ENCODE measurements at regions not wholly inside any gene's neighbourhood (a gene's known extent, or its start where the extent isn't known, plus 50 kb on each side); places are given as distances from the start of the nearest gene placed in this dataset.
A peak's percentile ranks its signal among the peaks of the same experiment; 100 is the strongest.

DNA sequence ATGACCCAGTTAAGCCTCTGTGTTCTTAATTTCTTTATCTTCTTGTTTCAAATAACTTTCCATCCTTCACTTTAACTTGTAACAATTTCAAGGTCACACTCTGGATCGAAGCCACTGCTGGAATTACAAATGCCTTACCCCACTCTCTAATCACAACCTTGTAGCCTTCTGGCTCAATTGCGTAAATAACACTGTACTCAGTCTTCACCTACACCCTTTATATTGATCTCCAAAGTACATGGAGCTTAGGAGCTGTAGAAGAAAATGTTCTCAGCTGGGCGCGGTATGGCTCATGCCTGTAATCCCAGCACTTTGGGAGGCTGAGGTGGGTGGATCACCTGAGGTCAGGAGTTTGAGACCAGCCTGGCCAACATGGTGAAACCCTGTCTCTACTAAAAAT is 164.3 kb upstream of the NPSR1 start:
- no peak overlapping the region for H3K4me3 ChIP-seq (ENCODE audit: low read depth, low read length)
- TF ChIP-seq, protein P1, sequence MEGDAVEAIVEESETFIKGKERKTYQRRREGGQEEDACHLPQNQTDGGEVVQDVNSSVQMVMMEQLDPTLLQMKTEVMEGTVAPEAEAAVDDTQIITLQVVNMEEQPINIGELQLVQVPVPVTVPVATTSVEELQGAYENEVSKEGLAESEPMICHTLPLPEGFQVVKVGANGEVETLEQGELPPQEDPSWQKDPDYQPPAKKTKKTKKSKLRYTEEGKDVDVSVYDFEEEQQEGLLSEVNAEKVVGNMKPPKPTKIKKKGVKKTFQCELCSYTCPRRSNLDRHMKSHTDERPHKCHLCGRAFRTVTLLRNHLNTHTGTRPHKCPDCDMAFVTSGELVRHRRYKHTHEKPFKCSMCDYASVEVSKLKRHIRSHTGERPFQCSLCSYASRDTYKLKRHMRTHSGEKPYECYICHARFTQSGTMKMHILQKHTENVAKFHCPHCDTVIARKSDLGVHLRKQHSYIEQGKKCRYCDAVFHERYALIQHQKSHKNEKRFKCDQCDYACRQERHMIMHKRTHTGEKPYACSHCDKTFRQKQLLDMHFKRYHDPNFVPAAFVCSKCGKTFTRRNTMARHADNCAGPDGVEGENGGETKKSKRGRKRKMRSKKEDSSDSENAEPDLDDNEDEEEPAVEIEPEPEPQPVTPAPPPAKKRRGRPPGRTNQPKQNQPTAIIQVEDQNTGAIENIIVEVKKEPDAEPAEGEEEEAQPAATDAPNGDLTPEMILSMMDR (IDR thresholded peaks at IDR 0.05; ENCODE audit: insufficient read depth, low read depth, low read length, missing control alignments): no peak
- no peak for DNase-seq (ENCODE audit: low read depth)

DNA sequence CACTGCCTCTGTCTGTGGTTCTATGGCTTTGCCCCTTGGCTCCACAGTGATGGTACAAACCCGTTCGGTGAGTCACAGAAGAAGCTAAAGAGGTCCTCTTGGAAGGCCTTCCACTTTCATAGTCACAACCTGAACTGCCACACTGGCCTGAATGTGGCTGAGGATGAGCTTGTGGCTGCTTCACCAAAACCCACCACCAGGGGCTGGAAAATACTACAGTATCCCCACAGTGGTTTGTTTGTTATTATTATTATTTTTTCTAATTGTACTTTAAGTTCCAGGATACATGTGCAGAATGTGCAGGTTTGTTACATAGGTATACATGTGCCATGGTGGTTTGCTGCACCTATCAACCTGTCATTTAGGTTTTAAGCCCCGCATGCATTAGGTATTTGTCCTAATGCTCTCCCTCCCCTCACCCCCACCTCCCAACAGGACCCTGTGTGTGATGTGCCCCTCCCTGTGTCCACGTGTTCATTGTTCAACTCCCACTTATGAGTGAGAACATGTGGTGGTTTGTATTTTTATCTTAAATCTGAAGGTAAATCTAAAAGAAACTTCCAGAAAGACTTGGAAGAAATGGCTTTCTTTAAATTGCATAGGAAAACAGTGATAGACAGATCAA is 160.8 kb upstream of the NPSR1 start:
- no peak for DNase-seq (ENCODE audit: low read depth)
- TF ChIP-seq, protein P1 (IDR thresholded peaks at IDR 0.05; ENCODE audit: insufficient read depth, low read depth, low read length, missing control alignments): peak; percentile 3
- H3K4me3 ChIP-seq (ENCODE audit: low read depth, low read length): no peak overlapping the region

DNA sequence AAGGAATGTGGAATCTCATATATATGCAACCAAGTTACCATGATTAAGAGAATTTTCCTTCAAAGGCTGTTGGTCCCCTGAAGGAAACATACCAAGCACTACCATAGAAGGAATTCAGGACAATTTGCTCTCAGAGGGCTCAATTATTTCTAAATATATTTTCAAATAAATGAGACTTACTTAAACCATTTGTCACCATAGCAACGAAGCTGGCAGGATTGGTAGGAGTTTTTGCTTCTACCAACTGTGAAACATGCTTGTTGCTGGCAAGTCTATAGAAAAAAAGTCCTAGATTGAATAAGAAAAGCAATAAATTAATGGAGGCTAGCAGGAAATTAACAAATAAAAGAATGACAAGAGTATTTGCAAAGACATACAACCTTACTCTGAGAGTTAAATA is 156.9 kb upstream of the NPSR1 start:
- TF ChIP-seq, protein P1 (IDR thresholded peaks at IDR 0.05; ENCODE audit: insufficient read depth, low read depth, low read length, missing control alignments): no peak
- H3K4me3 ChIP-seq (ENCODE audit: low read depth, low read length): no peak overlapping the region
- DNase-seq (ENCODE audit: low read depth): no peak

DNA sequence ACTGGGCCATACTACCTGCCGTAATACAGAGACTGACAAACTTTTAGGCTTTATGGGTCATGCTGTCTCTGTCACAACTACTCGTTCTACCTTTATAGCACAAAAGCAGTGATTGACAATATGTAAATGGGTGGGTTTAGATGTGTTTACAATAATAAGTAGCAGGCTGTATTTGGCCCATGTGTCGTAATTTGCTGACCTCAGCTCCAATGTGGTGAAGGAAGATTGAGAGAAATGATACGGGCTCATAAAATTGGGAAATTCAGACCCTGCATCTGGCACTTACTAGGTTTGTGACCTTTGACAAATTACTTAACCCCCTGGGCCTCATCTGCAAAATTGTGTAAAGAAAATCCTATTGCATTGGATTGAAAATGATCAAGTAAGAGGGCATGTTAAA is 150.8 kb upstream of the NPSR1 start:
- no peak for DNase-seq (ENCODE audit: low read depth)
- no peak overlapping the region for H3K4me3 ChIP-seq (ENCODE audit: low read depth, low read length)
- TF ChIP-seq, protein P1 (IDR thresholded peaks at IDR 0.05; ENCODE audit: insufficient read depth, low read depth, low read length, missing control alignments): no peak

DNA sequence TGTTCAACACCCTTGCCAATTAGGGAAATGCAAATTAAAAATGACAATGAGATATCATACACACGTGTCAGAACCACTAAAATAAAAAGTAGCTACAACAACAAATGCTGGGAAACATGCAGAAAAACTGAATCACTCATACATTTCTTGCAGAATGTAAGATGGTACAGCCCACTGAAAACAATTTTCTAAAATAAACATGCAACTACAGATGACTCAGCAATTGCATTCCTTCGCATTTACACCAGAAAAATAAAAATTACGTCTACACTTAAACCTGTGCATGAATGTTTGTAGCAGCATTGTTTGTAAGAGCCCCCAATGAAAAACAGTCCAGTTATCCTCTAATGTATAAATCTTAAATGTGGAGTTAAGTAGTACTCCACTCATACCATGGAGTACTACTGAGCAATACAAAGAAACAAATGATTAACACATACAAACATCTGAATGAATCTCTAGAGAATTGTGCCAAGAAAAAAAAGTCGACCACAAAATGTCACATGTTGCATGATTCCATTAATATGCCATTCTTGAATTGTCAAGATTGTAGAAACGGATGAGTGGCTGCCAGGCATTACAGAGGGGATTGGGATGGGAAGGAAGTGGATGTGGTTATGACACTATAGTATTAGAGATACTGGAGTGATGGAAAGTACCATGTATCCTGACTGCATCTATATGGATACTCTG is 134.6 kb upstream of the NPSR1 start:
- DNase-seq (ENCODE audit: low read depth): no peak
- TF ChIP-seq, protein P1 (IDR thresholded peaks at IDR 0.05; ENCODE audit: insufficient read depth, low read depth, low read length, missing control alignments): no peak
- H3K4me3 ChIP-seq (ENCODE audit: low read depth, low read length): no peak overlapping the region

DNA sequence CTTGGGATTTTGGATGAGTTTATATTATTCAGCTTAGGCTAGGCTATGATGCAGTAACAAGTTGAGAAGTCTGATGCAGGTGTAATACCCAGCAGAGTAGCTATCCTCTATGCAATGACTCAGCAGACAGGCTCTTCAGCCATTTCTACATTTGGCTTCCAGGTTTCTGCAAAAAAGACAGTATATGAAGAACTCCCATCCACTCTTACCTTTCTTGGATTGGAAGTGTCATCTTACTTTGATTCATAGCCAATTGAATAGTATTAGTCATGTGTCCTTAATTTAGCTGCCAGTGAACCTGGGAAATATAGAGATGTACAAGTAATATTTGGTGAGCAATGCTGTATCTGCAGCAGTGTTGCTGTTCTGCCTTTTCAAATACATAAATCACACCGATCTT is 127.8 kb upstream of the NPSR1 start:
- H3K4me3 ChIP-seq (ENCODE audit: low read depth, low read length): no peak overlapping the region
- no peak for DNase-seq (ENCODE audit: low read depth)
- TF ChIP-seq, protein P1 (IDR thresholded peaks at IDR 0.05; ENCODE audit: insufficient read depth, low read depth, low read length, missing control alignments): no peak

DNA sequence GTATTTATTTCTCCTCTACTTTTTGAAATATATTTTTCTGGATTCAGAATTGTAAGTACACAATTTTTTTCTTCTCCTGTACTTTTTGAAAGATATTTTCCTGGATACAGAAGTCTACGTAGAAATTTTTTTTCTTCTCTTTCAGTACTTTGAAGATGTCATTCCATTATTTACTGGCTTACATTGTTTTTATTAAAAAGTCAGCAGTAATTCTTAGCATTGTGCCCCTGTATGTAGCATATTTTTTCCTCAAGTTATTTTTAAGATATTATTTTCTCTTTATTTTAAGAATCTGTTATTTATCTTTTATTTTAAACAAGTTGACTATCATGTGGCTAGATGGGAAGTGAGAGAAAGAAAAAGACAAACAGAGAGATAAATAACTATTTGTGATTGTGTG is 119.0 kb upstream of the NPSR1 start:
- H3K4me3 ChIP-seq (ENCODE audit: low read depth, low read length): no peak overlapping the region
- TF ChIP-seq, protein P1 (IDR thresholded peaks at IDR 0.05; ENCODE audit: insufficient read depth, low read depth, low read length, missing control alignments): no peak
- DNase-seq (ENCODE audit: low read depth): no peak

Measured in GM12865 (cell line).